A549 (cell line): ENCODE measurements at regions not wholly inside any gene's neighbourhood (a gene's known extent, or its start where the extent isn't known, plus 50 kb on each side); places are given as distances from the start of the nearest gene placed in this dataset.

Experiments used
- POLR2A ChIP-seq: IDR thresholded peaks from 2 replicates; pipeline ENCODE4 v1.6.1; 2012; ENCODE audit warnings: mild to moderate bottlenecking, low read length
- RFX5 ChIP-seq: fragments of 450-650 bp; IDR thresholded peaks from 2 replicates; pipeline ENCODE4 v1.7.1; 2014; ENCODE audit warnings: antibody characterized with exemption, mild to moderate bottlenecking, moderate library complexity
- TF ChIP-seq, protein P1 (sequence below): fragments of >200 bp; sonication (Bioruptor Twin); formaldehyde crosslinking; IDR thresholded peaks from 3 replicates; pipeline ENCODE4 v1.5.1; 2016
- TF ChIP-seq, protein P2 (sequence below): IDR thresholded peaks from 2 replicates; pipeline ENCODE4 v1.6.1; 2012
- TF ChIP-seq, protein P3 (sequence below): fragments of 250-450 bp; sonication (Bioruptor Pico); IDR thresholded peaks from 2 replicates; pipeline ENCODE4 v1.5.0; 2021; ENCODE audit warnings: mild to moderate bottlenecking, moderate library complexity, borderline replicate concordance

DNA sequence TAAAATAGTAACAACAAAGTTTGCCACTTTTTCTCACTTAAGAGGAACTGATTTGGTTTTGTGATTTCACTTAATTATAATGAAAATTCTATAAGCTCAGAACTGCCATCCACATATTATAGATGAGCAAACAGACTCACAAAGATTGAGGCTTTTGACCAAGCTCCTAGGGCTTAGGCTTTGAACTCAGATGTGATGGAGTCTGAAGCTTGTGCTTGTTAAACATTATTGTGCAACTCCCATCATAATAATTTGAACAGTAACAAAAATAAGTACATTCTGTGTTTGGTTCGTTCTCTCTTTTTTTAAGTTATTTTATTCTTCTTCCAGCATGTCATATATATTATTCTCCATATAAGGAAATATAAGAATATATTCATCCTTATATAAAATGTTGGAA is 403.4 kb downstream of the PTPRC start:
- TF ChIP-seq RFX5 = no peak
- TF ChIP-seq, protein P1, sequence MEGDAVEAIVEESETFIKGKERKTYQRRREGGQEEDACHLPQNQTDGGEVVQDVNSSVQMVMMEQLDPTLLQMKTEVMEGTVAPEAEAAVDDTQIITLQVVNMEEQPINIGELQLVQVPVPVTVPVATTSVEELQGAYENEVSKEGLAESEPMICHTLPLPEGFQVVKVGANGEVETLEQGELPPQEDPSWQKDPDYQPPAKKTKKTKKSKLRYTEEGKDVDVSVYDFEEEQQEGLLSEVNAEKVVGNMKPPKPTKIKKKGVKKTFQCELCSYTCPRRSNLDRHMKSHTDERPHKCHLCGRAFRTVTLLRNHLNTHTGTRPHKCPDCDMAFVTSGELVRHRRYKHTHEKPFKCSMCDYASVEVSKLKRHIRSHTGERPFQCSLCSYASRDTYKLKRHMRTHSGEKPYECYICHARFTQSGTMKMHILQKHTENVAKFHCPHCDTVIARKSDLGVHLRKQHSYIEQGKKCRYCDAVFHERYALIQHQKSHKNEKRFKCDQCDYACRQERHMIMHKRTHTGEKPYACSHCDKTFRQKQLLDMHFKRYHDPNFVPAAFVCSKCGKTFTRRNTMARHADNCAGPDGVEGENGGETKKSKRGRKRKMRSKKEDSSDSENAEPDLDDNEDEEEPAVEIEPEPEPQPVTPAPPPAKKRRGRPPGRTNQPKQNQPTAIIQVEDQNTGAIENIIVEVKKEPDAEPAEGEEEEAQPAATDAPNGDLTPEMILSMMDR = no peak
- TF ChIP-seq, protein P2, sequence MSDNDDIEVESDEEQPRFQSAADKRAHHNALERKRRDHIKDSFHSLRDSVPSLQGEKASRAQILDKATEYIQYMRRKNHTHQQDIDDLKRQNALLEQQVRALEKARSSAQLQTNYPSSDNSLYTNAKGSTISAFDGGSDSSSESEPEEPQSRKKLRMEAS = no peak
- TF ChIP-seq, protein P3, sequence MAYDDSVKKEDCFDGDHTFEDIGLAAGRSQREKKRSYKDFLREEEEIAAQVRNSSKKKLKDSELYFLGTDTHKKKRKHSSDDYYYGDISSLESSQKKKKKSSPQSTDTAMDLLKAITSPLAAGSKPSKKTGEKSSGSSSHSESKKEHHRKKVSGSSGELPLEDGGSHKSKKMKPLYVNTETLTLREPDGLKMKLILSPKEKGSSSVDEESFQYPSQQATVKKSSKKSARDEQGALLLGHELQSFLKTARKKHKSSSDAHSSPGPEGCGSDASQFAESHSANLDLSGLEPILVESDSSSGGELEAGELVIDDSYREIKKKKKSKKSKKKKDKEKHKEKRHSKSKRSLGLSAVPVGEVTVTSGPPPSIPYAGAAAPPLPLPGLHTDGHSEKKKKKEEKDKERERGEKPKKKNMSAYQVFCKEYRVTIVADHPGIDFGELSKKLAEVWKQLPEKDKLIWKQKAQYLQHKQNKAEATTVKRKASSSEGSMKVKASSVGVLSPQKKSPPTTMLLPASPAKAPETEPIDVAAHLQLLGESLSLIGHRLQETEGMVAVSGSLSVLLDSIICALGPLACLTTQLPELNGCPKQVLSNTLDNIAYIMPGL (CRISPR knock-in tag) = no peak
- no peak for TF ChIP-seq POLR2A
